ENCODE measurements at regions not wholly inside any gene's neighbourhood (a gene's known extent, or its start where the extent isn't known, plus 50 kb on each side); places are given as distances from the start of the nearest gene placed in this dataset.
"Not testable (repeated sequence)": the region's sequence is repeated elsewhere in the genome, so short reads cannot be mapped to it uniquely, and the experiment has no call there.

GRCh38 chr6:86118271-86118670 is 475.6 kb upstream of the SYNCRIP start:
- Mint-ChIP-seq H3K27ac (no peak overlapping the region), H3K36me3 (ENCODE audit: low read depth) (no peaks in the 10 kb centered on the region), H3K27me3 (no peaks in the 10 kb centered on the region), H3K9me3 (no peaks in the 10 kb centered on the region), H3K4me1 (no peaks in the 10 kb centered on the region), H3K4me3 (no peak overlapping the region)
- ChIA-PET CTCF (no interaction called here), POLR2A (no interaction called here)
- no peak for DNase-seq

- CTCF ChIA-PET = no interaction called here
- Mint-ChIP-seq H3K27ac (no peak overlapping the region), H3K4me1 (no peaks in the 10 kb centered on the region), H3K36me3 (ENCODE audit: low read depth) (no peaks in the 10 kb centered on the region), H3K4me3 (no peak overlapping the region), H3K27me3 (no peaks in the 10 kb centered on the region), H3K9me3 (peaks cover 2% of the 10 kb centered on the region)
- no peak for DNase-seq
- POLR2A ChIA-PET = no interaction called here
Observed at GRCh38 chr6:86107985-86108384, 465.3 kb upstream of the SYNCRIP start.

DNA sequence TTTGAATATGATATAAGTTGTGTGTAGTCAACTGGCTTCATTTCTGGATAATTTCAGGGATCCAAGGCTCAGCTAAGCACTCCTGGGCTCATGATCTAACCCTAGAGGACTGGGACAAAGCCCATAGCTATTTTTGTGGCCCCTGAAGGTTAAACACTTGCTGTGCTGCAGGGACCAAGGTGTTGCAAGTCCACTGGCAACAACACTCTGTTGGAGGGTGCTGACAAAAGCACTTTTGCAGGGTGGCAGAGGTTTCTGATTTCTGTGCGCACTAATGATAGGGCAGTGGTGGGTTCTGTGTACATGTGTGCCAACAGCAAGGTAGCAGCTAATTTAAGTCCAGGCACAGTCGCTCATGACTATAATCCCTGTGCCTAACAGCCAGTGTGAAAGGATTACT is 445.3 kb upstream of the SYNCRIP start:
- no peak for DNase-seq
- CTCF ChIA-PET = no interaction called here
- POLR2A ChIA-PET = no interaction called here
- Mint-ChIP-seq H3K4me3 (no peak overlapping the region), H3K36me3 (ENCODE audit: low read depth) (no peaks in the 10 kb centered on the region), H3K9me3 (peaks cover 7% of the 10 kb centered on the region), H3K4me1 (no peaks in the 10 kb centered on the region), H3K27ac (no peak overlapping the region), H3K27me3 (no peaks in the 10 kb centered on the region)

- H3K36me3 Mint-ChIP-seq (ENCODE audit: low read depth) = no peaks in the 10 kb centered on the region
- H3K27me3 Mint-ChIP-seq = no peaks in the 10 kb centered on the region
- H3K4me1 Mint-ChIP-seq = no peaks in the 10 kb centered on the region
- POLR2A ChIA-PET = no interaction called here
- CTCF ChIA-PET = no interaction called here
- H3K9me3 Mint-ChIP-seq = peaks cover 2% of the 10 kb centered on the region
- no peak overlapping the region for H3K4me3 Mint-ChIP-seq
- H3K27ac Mint-ChIP-seq = no peak overlapping the region
- DNase-seq = no peak
Observed at GRCh38 chr6:86079938-86080337, 437.3 kb upstream of the SYNCRIP start.

- DNase-seq = no peak
- no peaks in the 10 kb centered on the region for H3K27me3 Mint-ChIP-seq
- ChIA-PET POLR2A (no interaction called here), CTCF (no interaction called here)
- no peaks in the 10 kb centered on the region for H3K36me3 Mint-ChIP-seq (ENCODE audit: low read depth)
- no peak overlapping the region for H3K27ac Mint-ChIP-seq
- no peaks in the 10 kb centered on the region for H3K9me3 Mint-ChIP-seq
- H3K4me3 Mint-ChIP-seq = no peak overlapping the region
- no peaks in the 10 kb centered on the region for H3K4me1 Mint-ChIP-seq
Observed at GRCh38 chr6:86070151-86070550, 427.5 kb upstream of the SYNCRIP start.

DNA sequence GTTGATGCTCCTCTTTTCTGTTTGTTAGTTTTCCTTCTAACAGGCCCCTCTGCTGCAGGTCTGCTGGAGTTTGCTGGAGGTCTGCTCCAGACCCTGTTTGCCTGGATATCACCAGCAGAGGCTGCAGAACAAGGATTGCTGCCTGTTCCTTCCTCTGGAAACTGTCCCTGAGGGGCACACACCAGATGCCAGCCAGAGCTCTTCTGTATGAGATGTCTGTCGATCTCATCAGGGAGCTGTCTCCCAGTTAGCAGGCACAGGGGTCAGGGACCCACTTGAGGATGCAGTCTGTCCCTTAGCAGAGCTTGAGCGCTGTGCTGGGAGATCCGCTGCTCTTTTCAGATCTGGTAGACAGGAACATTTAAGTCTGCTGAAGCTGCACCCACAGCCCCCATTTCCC is 422.3 kb upstream of the SYNCRIP start:
- H3K9me3 Mint-ChIP-seq; H3K36me3 Mint-ChIP-seq (ENCODE audit: low read depth); POLR2A ChIA-PET; DNase-seq; H3K4me3 Mint-ChIP-seq; H3K27me3 Mint-ChIP-seq; H3K27ac Mint-ChIP-seq; CTCF ChIA-PET; H3K4me1 Mint-ChIP-seq: not testable (repeated sequence)

- H3K27me3 Mint-ChIP-seq; H3K27ac Mint-ChIP-seq; POLR2A ChIA-PET; CTCF ChIA-PET; DNase-seq; H3K36me3 Mint-ChIP-seq (ENCODE audit: low read depth); H3K4me3 Mint-ChIP-seq; H3K4me1 Mint-ChIP-seq; H3K9me3 Mint-ChIP-seq: not testable (repeated sequence)
Observed at GRCh38 chr6:86057293-86057980, 414.8 kb upstream of the SYNCRIP start.

DNA sequence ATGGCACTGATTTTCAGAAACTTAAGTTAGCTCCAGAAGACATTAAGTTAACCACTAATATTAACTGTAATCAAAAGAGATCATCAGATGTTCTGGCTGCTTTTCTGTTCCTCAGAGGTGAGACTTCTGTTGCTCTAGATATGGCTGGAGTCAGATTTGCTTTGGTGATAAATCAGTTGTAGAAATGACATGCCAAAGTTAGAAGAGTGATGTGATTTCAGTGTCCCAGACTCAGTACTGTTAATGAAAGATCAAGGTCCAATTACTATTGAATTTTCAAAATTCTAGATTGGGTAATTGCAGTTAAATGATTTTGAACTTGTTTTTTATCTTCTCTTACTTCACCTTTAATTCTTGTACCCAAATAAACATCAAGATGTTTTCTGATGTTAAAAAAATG is 402.4 kb upstream of the SYNCRIP start:
- no peaks in the 10 kb centered on the region for H3K4me1 Mint-ChIP-seq
- H3K4me3 Mint-ChIP-seq = no peak overlapping the region
- no peak overlapping the region for H3K27ac Mint-ChIP-seq
- ChIA-PET CTCF (no interaction called here), POLR2A (no interaction called here)
- H3K9me3 Mint-ChIP-seq = no peaks in the 10 kb centered on the region
- no peaks in the 10 kb centered on the region for H3K27me3 Mint-ChIP-seq
- no peaks in the 10 kb centered on the region for H3K36me3 Mint-ChIP-seq (ENCODE audit: low read depth)
- no peak for DNase-seq

DNA sequence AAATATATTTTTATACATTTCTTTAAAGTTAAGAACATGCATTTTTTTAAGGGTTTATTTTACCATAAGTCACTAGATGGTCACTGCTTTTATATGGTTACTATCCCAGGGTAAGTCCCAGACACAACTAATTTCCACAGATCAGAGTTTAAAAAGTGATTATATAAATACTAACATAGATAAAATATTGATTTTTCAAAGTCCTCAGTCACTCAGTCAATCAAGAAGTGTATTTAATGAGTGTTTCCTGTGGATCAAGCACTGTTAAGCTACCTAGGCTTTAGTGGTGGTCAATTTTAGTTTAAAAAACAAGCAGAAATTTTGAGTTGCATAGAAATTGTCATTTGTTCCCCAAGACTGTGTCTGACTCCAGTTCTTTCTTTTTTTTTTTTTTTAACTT is 399.5 kb upstream of the SYNCRIP start:
- ChIA-PET POLR2A (no interaction called here), CTCF (no interaction called here)
- H3K27me3 Mint-ChIP-seq = no peaks in the 10 kb centered on the region
- no peak overlapping the region for H3K27ac Mint-ChIP-seq
- no peak for DNase-seq
- H3K36me3 Mint-ChIP-seq (ENCODE audit: low read depth) = no peaks in the 10 kb centered on the region
- no peaks in the 10 kb centered on the region for H3K4me1 Mint-ChIP-seq
- no peak overlapping the region for H3K4me3 Mint-ChIP-seq
- H3K9me3 Mint-ChIP-seq = no peaks in the 10 kb centered on the region

DNA sequence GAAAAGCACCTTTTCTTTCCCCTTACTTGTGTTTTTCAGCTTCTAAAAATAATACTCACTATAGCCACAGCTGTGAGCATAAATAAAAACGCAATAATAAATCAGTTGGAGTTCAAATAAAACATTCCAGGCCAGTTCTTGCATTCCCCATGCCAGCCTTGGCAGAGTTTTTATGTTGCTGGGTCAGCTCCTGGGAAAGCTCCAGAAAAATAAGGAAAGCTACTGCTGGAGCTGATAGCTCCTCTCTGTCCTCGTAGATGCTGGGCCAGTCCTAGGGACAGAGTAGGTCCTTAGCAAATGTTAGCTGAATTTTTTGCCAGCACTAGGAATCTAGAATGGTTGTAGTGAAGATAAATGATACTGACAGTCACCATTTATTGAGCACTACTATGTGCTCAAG is 389.0 kb upstream of the SYNCRIP start:
- no peaks in the 10 kb centered on the region for H3K36me3 Mint-ChIP-seq (ENCODE audit: low read depth)
- POLR2A ChIA-PET = no interaction called here
- no peak overlapping the region for H3K27ac Mint-ChIP-seq
- CTCF ChIA-PET = no interaction called here
- DNase-seq = no peak
- H3K4me3 Mint-ChIP-seq = no peak overlapping the region
- H3K9me3 Mint-ChIP-seq = no peaks in the 10 kb centered on the region
- no peaks in the 10 kb centered on the region for H3K27me3 Mint-ChIP-seq
- H3K4me1 Mint-ChIP-seq = no peaks in the 10 kb centered on the region

DNA sequence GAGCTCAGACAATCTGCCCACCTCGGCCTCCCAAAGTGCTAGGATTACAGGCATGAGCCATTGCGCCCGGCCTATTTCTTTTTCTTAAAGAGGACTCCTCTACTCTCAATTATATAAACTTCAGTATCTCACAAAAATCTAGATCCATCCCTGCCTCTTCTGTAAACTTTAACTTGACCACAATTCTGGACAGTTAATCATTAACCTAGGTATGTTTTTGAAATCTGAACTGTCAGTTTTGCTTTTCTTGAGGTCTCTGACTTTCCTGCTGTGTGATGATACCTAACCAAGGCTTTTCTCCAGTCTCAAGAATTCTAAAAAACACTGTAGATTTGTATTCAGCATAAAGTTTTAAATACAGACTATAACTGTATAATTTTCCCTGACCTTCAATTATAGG is 388.2 kb upstream of the SYNCRIP start:
- POLR2A ChIA-PET = no interaction called here
- Mint-ChIP-seq H3K9me3 (no peaks in the 10 kb centered on the region), H3K27me3 (no peaks in the 10 kb centered on the region), H3K36me3 (ENCODE audit: low read depth) (no peaks in the 10 kb centered on the region), H3K4me3 (no peak overlapping the region), H3K4me1 (no peaks in the 10 kb centered on the region), H3K27ac (no peak overlapping the region)
- CTCF ChIA-PET = no interaction called here
- no peak for DNase-seq

GRCh38 chr6:86028776-86029175 is 386.1 kb upstream of the SYNCRIP start:
- POLR2A ChIA-PET = no interaction called here
- Mint-ChIP-seq H3K4me1 (no peaks in the 10 kb centered on the region), H3K4me3 (no peak overlapping the region), H3K36me3 (ENCODE audit: low read depth) (no peaks in the 10 kb centered on the region), H3K27me3 (no peaks in the 10 kb centered on the region), H3K27ac (no peak overlapping the region), H3K9me3 (no peaks in the 10 kb centered on the region)
- DNase-seq = no peak
- CTCF ChIA-PET = no interaction called here

GRCh38 chr6:86026890-86027289 is 384.2 kb upstream of the SYNCRIP start:
- H3K4me1 Mint-ChIP-seq; H3K9me3 Mint-ChIP-seq; DNase-seq; H3K27ac Mint-ChIP-seq; H3K4me3 Mint-ChIP-seq; CTCF ChIA-PET; H3K27me3 Mint-ChIP-seq; H3K36me3 Mint-ChIP-seq (ENCODE audit: low read depth); POLR2A ChIA-PET: not testable (repeated sequence)

DNA sequence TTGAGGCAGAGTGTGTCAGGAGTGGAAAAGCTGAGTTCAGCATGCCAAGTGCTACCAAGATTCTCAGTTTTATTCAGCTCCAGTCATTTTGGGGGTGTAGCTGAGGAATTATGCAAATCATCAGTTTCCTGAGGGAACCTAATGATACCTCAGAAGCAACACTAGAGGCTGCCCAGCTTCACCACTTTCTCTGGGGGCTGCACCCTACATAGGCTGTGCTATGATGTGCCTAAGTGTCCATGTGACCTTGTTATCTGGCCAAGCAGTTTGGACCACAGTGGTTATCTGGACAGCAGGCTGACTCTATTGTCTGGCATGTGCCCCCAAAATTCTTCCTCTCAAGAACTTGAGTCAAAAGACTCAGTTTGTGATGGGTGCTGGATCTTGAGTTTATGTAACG is 374.6 kb upstream of the SYNCRIP start:
- H3K4me3 Mint-ChIP-seq = no peak overlapping the region
- ChIA-PET CTCF (no interaction called here), POLR2A (no interaction called here)
- H3K27ac Mint-ChIP-seq = no peak overlapping the region
- no peaks in the 10 kb centered on the region for H3K36me3 Mint-ChIP-seq (ENCODE audit: low read depth)
- H3K9me3 Mint-ChIP-seq = no peaks in the 10 kb centered on the region
- H3K27me3 Mint-ChIP-seq = no peaks in the 10 kb centered on the region
- no peaks in the 10 kb centered on the region for H3K4me1 Mint-ChIP-seq
- DNase-seq = no peak

DNA sequence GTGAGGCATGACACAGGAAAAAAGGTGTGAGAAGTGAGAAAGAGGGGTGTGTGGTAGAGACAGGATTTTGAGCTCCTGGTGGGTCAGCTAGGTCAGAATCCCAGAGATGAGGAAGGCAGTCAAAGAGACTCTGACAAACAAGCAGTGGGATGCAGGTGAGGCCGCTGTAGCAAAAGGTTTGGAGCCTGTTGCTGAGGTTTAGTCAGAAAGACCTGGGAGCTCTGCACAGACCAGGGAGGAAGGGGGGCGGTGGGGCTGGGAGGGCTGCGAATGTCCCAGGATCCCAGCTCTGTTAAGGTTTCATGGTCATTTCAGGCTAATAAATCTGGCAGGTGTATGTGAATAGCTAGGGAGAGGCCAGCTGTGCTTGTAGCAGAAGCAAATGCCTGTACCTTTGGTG is 373.9 kb upstream of the SYNCRIP start:
- ChIA-PET CTCF (no interaction called here), POLR2A (no interaction called here)
- no peak overlapping the region for H3K27ac Mint-ChIP-seq
- H3K27me3 Mint-ChIP-seq = no peaks in the 10 kb centered on the region
- DNase-seq = no peak
- H3K9me3 Mint-ChIP-seq = no peaks in the 10 kb centered on the region
- H3K4me3 Mint-ChIP-seq = no peak overlapping the region
- H3K4me1 Mint-ChIP-seq = no peaks in the 10 kb centered on the region
- no peaks in the 10 kb centered on the region for H3K36me3 Mint-ChIP-seq (ENCODE audit: low read depth)

All from activated CD4-positive, alpha-beta T cell treated with anti-CD3 and anti-CD28 coated beads, Interleukin-2, amount 10 ng/mL, durations not matched to agents 7 days and 5 days (primary cell).